Thyroid gland (tissue), 4 donors: ENCODE measurements at regions not wholly inside any gene's neighbourhood (a gene's known extent, or its start where the extent isn't known, plus 50 kb on each side); places are given as distances from the start of the nearest gene placed in this dataset.

Experiments used
- DNase-seq, 2 donors: peaks; one replicate each; pipeline ENCODE4 v3.0.0-alpha.2; 2019
- H3K27ac ChIP-seq, 3 donors: fragments of 200-600 bp; sonication (generic); 1 replicate in 2 of 3; 2 replicates in 1 of 3; pipeline ENCODE4 v1.5.1; 2016 to 2019; ENCODE audit warnings: mild to moderate bottlenecking in 1 of 3, moderate library complexity in 1 of 3
- H3K27me3 ChIP-seq: fragments of 200-600 bp; sonication (generic); one replicate; pipeline ENCODE4 v1.5.1; 2019
- H3K36me3 ChIP-seq, 2 donors: fragments of 200-600 bp; sonication (generic); one replicate each; pipeline ENCODE4 v1.5.1; 2016 to 2019
- H3K4me1 ChIP-seq, 2 donors: fragments of 200-600 bp; sonication (generic); one replicate each; pipeline ENCODE4 v1.5.1; 2017 to 2019
- H3K4me3 ChIP-seq, 3 donors: fragments of 200-600 bp; sonication (generic); replicated peaks in 1 of 3; 1 replicate in 2 of 3; 2 replicates in 1 of 3; pipeline ENCODE4 v1.5.1; 2016; ENCODE audit warnings: mild to moderate bottlenecking in 1 of 3
- H3K9me3 ChIP-seq: fragments of 200-600 bp; sonication (generic); one replicate; pipeline ENCODE4 v1.5.1; 2017
- CTCF ChIP-seq, 6 experiments: fragments of 200-600 bp in 3 of 6; fragments of 450-650 bp in 3 of 6; sonication (generic) in 3 of 6; IDR thresholded peaks; one replicate each; pipeline ENCODE4 v1.5.1; 2016 to 2019; ENCODE audit warnings: antibody characterized with exemption in 6 of 6, mild to moderate bottlenecking in 2 of 6, inconsistent platforms in 1 of 6, moderate library complexity in 1 of 6
- POLR2A ChIP-seq, 2 donors: fragments of 450-650 bp; IDR thresholded peaks; one replicate each; pipeline ENCODE4 v1.6.1; 2017; ENCODE audit warnings: antibody characterized with exemption in 2 of 2, mild to moderate bottlenecking in 2 of 2, moderate library complexity in 1 of 2
- WGBS, 2 donors: methylation state at CpG; one replicate each; pipeline ENCODE4 v1.1.5; 2017; 5-methylcytosine and 5-hydroxymethylcytosine counted together
- intact Hi-C: fragments of 100-400 bp; cut with DNase I; formaldehyde crosslinking; loops from one replicate; pipeline ENCODE4 v1.15.1; 2023

- DNase-seq = no peak
- no peaks in the 10 kb centered on the region for H3K27me3 ChIP-seq
- WGBS, 2 donors = 43 to 45% methylated on average over 16 of the region's 16 CpGs
Measured at GRCh38 chr6:167573461-167574215, 248.8 kb downstream of the TTLL2 start.

GRCh38 chr6:167574431-167575151 is 249.7 kb downstream of the TTLL2 start:
- H3K36me3 ChIP-seq = no peaks in the 10 kb centered on the region
- TF ChIP-seq POLR2A (IDR thresholded peaks at IDR 0.05) = no peak
- TF ChIP-seq CTCF (IDR thresholded peaks at IDR 0.05) = no peak
- H3K4me3 ChIP-seq = no peak overlapping the region
- no peaks in the 10 kb centered on the region for H3K27me3 ChIP-seq
- H3K9me3 ChIP-seq = no peaks in the 10 kb centered on the region
- peaks cover 6 to 14% of the 10 kb centered on the region in 2 donors for H3K4me1 ChIP-seq
- 85 to 87% methylated on average over 24 to 29 of the region's 29 CpGs for WGBS, 2 donors
- intact Hi-C loops = no loop called here
- DNase-seq = no peak
- no peak overlapping the region for H3K27ac ChIP-seq

More at GRCh38 chr6:167573461-167574215, 248.8 kb downstream of the TTLL2 start:
- Histone ChIP-seq H3K4me3 (no peak overlapping the region), H3K36me3 (no peaks in the 10 kb centered on the region), H3K4me1 (peaks cover 6 to 14% of the 10 kb centered on the region in 2 donors), H3K27ac (peak overlapping the region in 1 of 3 donors; percentile 33), H3K9me3 (no peaks in the 10 kb centered on the region)
- no peak for TF ChIP-seq POLR2A (IDR thresholded peaks at IDR 0.05)
- no peak for TF ChIP-seq CTCF (IDR thresholded peaks at IDR 0.05)
- intact Hi-C loops = no loop called here

- DNase-seq = no peak
- H3K27ac ChIP-seq = no peak overlapping the region
Measured at GRCh38 chr6:167575158-167575696, 250.3 kb downstream of the TTLL2 start.

GRCh38 chr6:167576050-167576741 is 250.5 kb upstream of the AFDN start:
- Histone ChIP-seq H3K4me1 (peaks cover 6 to 14% of the 10 kb centered on the region in 2 donors), H3K36me3 (no peaks in the 10 kb centered on the region), H3K27ac (no peak overlapping the region), H3K27me3 (no peaks in the 10 kb centered on the region), H3K9me3 (no peaks in the 10 kb centered on the region), H3K4me3 (no peak overlapping the region)
- 88 to 92% methylated on average over 23 of the region's 23 CpGs for WGBS, 2 donors
- DNase-seq = no peak
- intact Hi-C loops = no loop called here
- no peak for TF ChIP-seq CTCF (IDR thresholded peaks at IDR 0.05)

More at GRCh38 chr6:167575158-167575696, 250.3 kb downstream of the TTLL2 start:
- H3K4me3 ChIP-seq = no peak overlapping the region
- 88 to 92% methylated on average over 15 to 22 of the region's 23 CpGs for WGBS, 2 donors
- H3K4me1 ChIP-seq = peaks cover 6 to 14% of the 10 kb centered on the region in 2 donors
- no peak for TF ChIP-seq POLR2A (IDR thresholded peaks at IDR 0.05)
- no peaks in the 10 kb centered on the region for H3K36me3 ChIP-seq
- no peaks in the 10 kb centered on the region for H3K9me3 ChIP-seq
- intact Hi-C loops = no loop called here
- no peaks in the 10 kb centered on the region for H3K27me3 ChIP-seq

- DNase-seq = no peak
- Histone ChIP-seq H3K27me3 (no peaks in the 10 kb centered on the region), H3K36me3 (no peaks in the 10 kb centered on the region), H3K27ac (no peak overlapping the region), H3K4me3 (no peak overlapping the region), H3K9me3 (no peaks in the 10 kb centered on the region), H3K4me1 (peaks cover 6 to 14% of the 10 kb centered on the region in 2 donors)
- 68 to 70% methylated on average over 21 of the region's 21 CpGs for WGBS, 2 donors
- intact Hi-C loops = no loop called here
- TF ChIP-seq POLR2A (IDR thresholded peaks at IDR 0.05) (no peak), CTCF (IDR thresholded peaks at IDR 0.05) (no peak)
Measured at GRCh38 chr6:167576828-167577503, 249.7 kb upstream of the AFDN start.
